HepG2 (cell line): ENCODE measurements at regions not wholly inside any gene's neighbourhood (a gene's known extent, or its start where the extent isn't known, plus 50 kb on each side); places are given as distances from the start of the nearest gene placed in this dataset.

ENCODE experiments used
- ATAC-seq: fragments of 200-7000 bp; cut with Tn5 transposase; 3 replicates; pipeline ENCODE4 v1.9.1; 2020; ENCODE audit warnings: mild to moderate bottlenecking, moderate library complexity
- BruUV-seq: library from RNA; stranded (reverse); fragments of 400-500 nt; replicated peaks from 2 replicates; lab custom pipeline; 2021; lab: Mats Ljungman, UMichigan
- CTCF ChIA-PET: fragments of 300-600 bp; formaldehyde crosslinking; extraction: SDS; loops from one replicate; lab custom pipeline; 2021; ENCODE audit warnings: low total read pairs, inconsistent platforms, low intra/inter-chr PET ratio; lab: Yijun Ruan, JAX
- POLR2A ChIA-PET: fragments of 350-600 bp; sonication (Branson Sonifier 250); formaldehyde crosslinking; loops from one replicate; lab custom pipeline; 2020; ENCODE audit warnings: antibody characterized with exemption, inconsistent platforms; lab: Yijun Ruan, JAX
- DNase-seq: peaks from one replicate; pipeline ENCODE4 v3.0.0-alpha.2; 2015; ENCODE audit warnings: low spot score
- FAIRE-seq: peaks from 3 replicates; lab custom pipeline; 2011; peaks lifted over from hg19 to GRCh38; lab: Jason Lieb, UNC
- H2AFZ ChIP-seq: one replicate; pipeline ENCODE4 v1.6.1; 2011; ENCODE audit warnings: low read length, inconsistent platforms
- H3K27ac ChIP-seq: fragments of 300-600 bp; 3 replicates; pipeline ENCODE4 v1.8.0; 2011; ENCODE audit warnings: mixed run types, mild to moderate bottlenecking, mixed read lengths, low read length, inconsistent platforms; ENCODE audit not compliant: insufficient read depth; ENCODE audit errors: extremely low read length
- H3K27me3 ChIP-seq, 2 experiments: fragments of 200-600 bp in 1 of 2; 2 replicates in 1 of 2; 3 replicates in 1 of 2; pipeline versions ENCODE4 v1.6.0 to v1.8.0; 2011; ENCODE audit warnings: low read length in 2 of 2, mild to moderate bottlenecking in 2 of 2, moderate library complexity in 2 of 2, inconsistent platforms in 1 of 2; ENCODE audit not compliant: insufficient read depth in 2 of 2, control insufficient read depth in 1 of 2
- H3K36me3 ChIP-seq, 2 experiments: fragments of 200-600 bp in 1 of 2; replicated peaks in 1 of 2; 2 replicates in 1 of 2; 3 replicates in 1 of 2; pipeline versions ENCODE4 v1.5.1 to v1.8.0; 2011; ENCODE audit warnings: low read length in 2 of 2, inconsistent platforms in 1 of 2; ENCODE audit not compliant: insufficient read depth in 2 of 2, control insufficient read depth in 1 of 2
- H3K4me1 ChIP-seq: 2 replicates; pipeline ENCODE4 v1.5.1; 2012; ENCODE audit warnings: low read length, inconsistent platforms; ENCODE audit not compliant: insufficient read depth
- H3K4me2 ChIP-seq: 2 replicates; pipeline ENCODE4 v1.6.0; 2011; ENCODE audit warnings: low read depth, low read length, inconsistent platforms
- H3K4me3 ChIP-seq, 3 experiments: fragments of 200-600 bp in 1 of 3; sonication (generic), shearing (Covaris generic) in 1 of 3; replicated peaks in 1 of 3; 2 replicates each; pipeline ENCODE4 v1.5.1; 2011 to 2016; ENCODE audit warnings: low read length in 3 of 3, inconsistent platforms in 2 of 3, low read depth in 2 of 3, mild to moderate bottlenecking in 2 of 3, control low read depth in 1 of 3, mixed read lengths in 1 of 3; ENCODE audit not compliant: insufficient read depth in 1 of 3
- H3K79me2 ChIP-seq: one replicate; pipeline ENCODE4 v1.6.1; 2011; ENCODE audit warnings: low read length, inconsistent platforms; ENCODE audit not compliant: insufficient read depth
- H3K9ac ChIP-seq: 2 replicates; pipeline ENCODE4 v1.6.0; 2011; ENCODE audit warnings: mild to moderate bottlenecking, low read depth, low read length, inconsistent platforms; ENCODE audit not compliant: insufficient read depth
- H3K9me3 ChIP-seq: 2 replicates; pipeline ENCODE4 v1.5.1; 2012; ENCODE audit warnings: mild to moderate bottlenecking, low read length
- H4K20me1 ChIP-seq: 2 replicates; pipeline ENCODE4 v1.6.0; 2011; ENCODE audit warnings: inconsistent platforms, mild to moderate bottlenecking, low read length, moderate library complexity; ENCODE audit not compliant: insufficient read depth
- HMGA1 ChIP-seq: sonication (generic); formaldehyde crosslinking; conservative IDR thresholded peaks from 2 replicates; pipeline ENCODE4 v1.4.0; 2020; ENCODE audit warnings: missing genetic modification reagents
- HNF4A ChIP-seq: sonication (generic); formaldehyde crosslinking; IDR thresholded peaks from 2 replicates; pipeline ENCODE4 v1.4.0; 2020; ENCODE audit warnings: missing genetic modification reagents
- HOXD1 ChIP-seq: sonication (generic); formaldehyde crosslinking; IDR thresholded peaks from 2 replicates; pipeline ENCODE4 v1.5.0; 2020; ENCODE audit warnings: missing genetic modification reagents
- JUND ChIP-seq: sonication (generic); formaldehyde crosslinking; IDR thresholded peaks from 2 replicates; pipeline ENCODE4 v1.8.0; 2022; ENCODE audit warnings: mild to moderate bottlenecking, missing genetic modification reagents
- TCF7L2 ChIP-seq: IDR thresholded peaks from 2 replicates; pipeline ENCODE4 v1.6.1; 2011; ENCODE audit warnings: mild to moderate bottlenecking, low read depth, low read length, moderate library complexity
- ZNF616 ChIP-seq: sonication (generic); formaldehyde crosslinking; IDR thresholded peaks from 2 replicates; pipeline ENCODE4 v1.5.0; 2020; ENCODE audit warnings: low read depth, mild to moderate bottlenecking, missing genetic modification reagents
- in situ Hi-C: cut with HindIII; loops from 2 replicates; pipeline ENCODE4 v1.10.0; 2017; ENCODE audit warnings: low pct_unique_long_range_greater_than_20kb; ENCODE audit not compliant: extremely low pct_ligation_motif_present
- intact Hi-C: fragments of 100-400 bp; cut with micrococcal nuclease; formaldehyde crosslinking; loops from one replicate; pipeline ENCODE4 v1.10.0; 2022; ENCODE audit not compliant: unreplicated experiment
- TF ChIP-seq, protein P1 (sequence below): sonication (generic); formaldehyde crosslinking; IDR thresholded peaks from 2 replicates; pipeline ENCODE4 v1.4.0; 2020; ENCODE audit warnings: mild to moderate bottlenecking, missing genetic modification reagents
- TF ChIP-seq, protein P2 (sequence below): sonication (generic); IDR thresholded peaks from 2 replicates; pipeline ENCODE4 v1.6.1; 2016; ENCODE audit warnings: low read depth, borderline replicate concordance
- TF ChIP-seq, protein P3 (sequence below): sonication (generic); formaldehyde crosslinking; IDR thresholded peaks from 2 replicates; pipeline ENCODE4 v1.8.0; 2022; ENCODE audit warnings: mild to moderate bottlenecking, missing genetic modification reagents; ENCODE audit not compliant: insufficient replicate concordance
- TF ChIP-seq, protein P4 (sequence below): sonication (generic); formaldehyde crosslinking; IDR thresholded peaks from 2 replicates; pipeline ENCODE4 v1.4.0; 2020; ENCODE audit warnings: missing genetic modification reagents, borderline replicate concordance
- TF ChIP-seq, protein P5 (sequence below): sonication (generic); formaldehyde crosslinking; IDR thresholded peaks from 2 replicates; pipeline ENCODE4 v1.4.0; 2020; ENCODE audit warnings: missing genetic modification reagents, borderline replicate concordance

DNA sequence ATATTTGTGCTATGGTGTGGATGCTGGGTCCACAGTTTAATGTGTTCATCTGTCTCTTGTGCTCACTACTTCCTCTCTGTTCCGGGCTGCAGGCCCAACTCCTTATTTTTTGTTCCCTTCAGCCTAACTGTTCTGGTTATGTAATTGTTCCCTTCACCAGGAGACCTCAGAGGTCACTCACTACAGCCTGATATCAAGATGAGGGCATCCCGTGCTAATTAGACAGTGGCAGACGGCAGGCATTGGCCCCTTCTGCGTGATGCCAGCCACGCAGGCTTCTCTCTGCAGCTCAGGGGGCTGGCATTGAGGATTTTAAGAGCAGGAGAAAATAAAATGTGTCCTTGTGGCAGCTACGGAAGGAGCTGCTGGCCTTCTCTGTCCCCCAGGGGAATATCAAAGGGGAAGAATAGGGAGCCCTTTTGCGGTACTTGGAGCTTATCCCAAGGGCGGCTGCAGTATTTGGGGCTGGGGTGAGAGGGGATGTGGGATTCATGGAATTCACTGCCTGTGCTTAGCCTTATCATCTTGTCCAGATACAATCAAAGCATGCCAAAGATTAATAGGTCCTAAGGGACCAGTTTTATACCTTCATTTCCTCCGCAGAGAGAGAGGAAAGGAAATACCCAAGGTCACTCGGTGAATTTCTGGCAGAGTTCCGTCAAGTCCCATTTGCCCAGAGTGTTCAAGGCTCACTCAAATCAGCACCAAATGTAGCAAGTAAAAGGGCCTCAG, 53.3 kb upstream of the TRIB2 start (continued):
- TF ChIP-seq, protein P1, sequence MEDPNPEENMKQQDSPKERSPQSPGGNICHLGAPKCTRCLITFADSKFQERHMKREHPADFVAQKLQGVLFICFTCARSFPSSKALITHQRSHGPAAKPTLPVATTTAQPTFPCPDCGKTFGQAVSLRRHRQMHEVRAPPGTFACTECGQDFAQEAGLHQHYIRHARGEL (CRISPR knock-in tag): no peak

DNA sequence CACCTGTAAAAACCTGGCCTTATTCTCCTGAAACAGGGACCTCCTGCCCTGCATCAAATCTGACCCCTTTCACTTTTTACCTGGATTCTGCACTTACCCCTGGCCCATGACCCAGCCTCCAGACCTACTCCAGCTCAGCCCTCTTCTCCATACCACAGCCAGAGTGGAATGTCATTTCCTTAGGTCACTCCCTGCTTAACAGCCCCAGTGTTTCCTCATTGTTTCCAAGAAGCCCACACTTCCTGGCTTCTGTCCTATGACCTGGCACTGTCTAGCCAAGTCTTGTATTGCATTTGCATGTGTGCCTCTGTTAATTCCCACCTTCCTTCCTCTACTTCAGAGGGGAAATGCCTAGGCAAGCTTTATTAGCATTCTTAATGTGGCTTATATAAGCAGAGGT, 51.4 kb upstream of the TRIB2 start:
- intact Hi-C loops: no loop called here
- DNase-seq (no peak), ATAC-seq (no peak), FAIRE-seq (no peak)
- Histone ChIP-seq H3K4me1 (no peaks in the 10 kb centered on the region), H3K27me3 (no peaks in the 10 kb centered on the region), H2AFZ (no peak overlapping the region), H3K4me3 (no peak overlapping the region), H3K9me3 (peaks cover 33% of the 10 kb centered on the region), H3K4me2 (no peak overlapping the region), H3K79me2 (no peaks in the 10 kb centered on the region), H3K27ac (no peak overlapping the region), H3K9ac (no peak overlapping the region), H4K20me1 (no peaks in the 10 kb centered on the region), H3K36me3 (no peaks in the 10 kb centered on the region)
- CTCF ChIA-PET: no interaction called here
- BruUV-seq: no TSS peak
- POLR2A ChIA-PET: no interaction called here
- in situ Hi-C loops: no loop called here
- TF ChIP-seq HOXD1 (CRISPR knock-in tag) (no peak), ZNF616 (CRISPR knock-in tag) (no peak), TCF7L2 (no peak), HNF4A (CRISPR knock-in tag) (no peak), HMGA1 (CRISPR knock-in tag) (no peak), JUND (CRISPR knock-in tag) (no peak)
- TF ChIP-seq, protein P2, sequence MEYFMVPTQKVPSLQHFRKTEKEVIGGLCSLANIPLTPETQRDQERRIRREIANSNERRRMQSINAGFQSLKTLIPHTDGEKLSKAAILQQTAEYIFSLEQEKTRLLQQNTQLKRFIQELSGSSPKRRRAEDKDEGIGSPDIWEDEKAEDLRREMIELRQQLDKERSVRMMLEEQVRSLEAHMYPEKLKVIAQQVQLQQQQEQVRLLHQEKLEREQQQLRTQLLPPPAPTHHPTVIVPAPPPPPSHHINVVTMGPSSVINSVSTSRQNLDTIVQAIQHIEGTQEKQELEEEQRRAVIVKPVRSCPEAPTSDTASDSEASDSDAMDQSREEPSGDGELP: no peak
- TF ChIP-seq, protein P3, sequence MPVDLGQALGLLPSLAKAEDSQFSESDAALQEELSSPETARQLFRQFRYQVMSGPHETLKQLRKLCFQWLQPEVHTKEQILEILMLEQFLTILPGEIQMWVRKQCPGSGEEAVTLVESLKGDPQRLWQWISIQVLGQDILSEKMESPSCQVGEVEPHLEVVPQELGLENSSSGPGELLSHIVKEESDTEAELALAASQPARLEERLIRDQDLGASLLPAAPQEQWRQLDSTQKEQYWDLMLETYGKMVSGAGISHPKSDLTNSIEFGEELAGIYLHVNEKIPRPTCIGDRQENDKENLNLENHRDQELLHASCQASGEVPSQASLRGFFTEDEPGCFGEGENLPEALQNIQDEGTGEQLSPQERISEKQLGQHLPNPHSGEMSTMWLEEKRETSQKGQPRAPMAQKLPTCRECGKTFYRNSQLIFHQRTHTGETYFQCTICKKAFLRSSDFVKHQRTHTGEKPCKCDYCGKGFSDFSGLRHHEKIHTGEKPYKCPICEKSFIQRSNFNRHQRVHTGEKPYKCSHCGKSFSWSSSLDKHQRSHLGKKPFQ (CRISPR knock-in tag): no peak
- TF ChIP-seq, protein P4, sequence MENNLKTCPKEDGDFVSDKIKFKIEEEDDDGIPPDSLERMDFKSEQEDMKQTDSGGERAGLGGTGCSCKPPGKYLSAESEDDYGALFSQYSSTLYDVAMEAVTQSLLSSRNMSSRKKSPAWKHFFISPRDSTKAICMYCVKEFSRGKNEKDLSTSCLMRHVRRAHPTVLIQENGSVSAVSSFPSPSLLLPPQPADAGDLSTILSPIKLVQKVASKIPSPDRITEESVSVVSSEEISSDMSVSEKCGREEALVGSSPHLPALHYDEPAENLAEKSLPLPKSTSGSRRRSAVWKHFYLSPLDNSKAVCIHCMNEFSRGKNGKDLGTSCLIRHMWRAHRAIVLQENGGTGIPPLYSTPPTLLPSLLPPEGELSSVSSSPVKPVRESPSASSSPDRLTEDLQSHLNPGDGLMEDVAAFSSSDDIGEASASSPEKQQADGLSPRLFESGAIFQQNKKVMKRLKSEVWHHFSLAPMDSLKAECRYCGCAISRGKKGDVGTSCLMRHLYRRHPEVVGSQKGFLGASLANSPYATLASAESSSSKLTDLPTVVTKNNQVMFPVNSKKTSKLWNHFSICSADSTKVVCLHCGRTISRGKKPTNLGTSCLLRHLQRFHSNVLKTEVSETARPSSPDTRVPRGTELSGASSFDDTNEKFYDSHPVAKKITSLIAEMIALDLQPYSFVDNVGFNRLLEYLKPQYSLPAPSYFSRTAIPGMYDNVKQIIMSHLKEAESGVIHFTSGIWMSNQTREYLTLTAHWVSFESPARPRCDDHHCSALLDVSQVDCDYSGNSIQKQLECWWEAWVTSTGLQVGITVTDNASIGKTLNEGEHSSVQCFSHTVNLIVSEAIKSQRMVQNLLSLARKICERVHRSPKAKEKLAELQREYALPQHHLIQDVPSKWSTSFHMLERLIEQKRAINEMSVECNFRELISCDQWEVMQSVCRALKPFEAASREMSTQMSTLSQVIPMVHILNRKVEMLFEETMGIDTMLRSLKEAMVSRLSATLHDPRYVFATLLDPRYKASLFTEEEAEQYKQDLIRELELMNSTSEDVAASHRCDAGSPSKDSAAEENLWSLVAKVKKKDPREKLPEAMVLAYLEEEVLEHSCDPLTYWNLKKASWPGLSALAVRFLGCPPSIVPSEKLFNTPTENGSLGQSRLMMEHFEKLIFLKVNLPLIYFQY (CRISPR knock-in tag): no peak
- TF ChIP-seq, protein P5, sequence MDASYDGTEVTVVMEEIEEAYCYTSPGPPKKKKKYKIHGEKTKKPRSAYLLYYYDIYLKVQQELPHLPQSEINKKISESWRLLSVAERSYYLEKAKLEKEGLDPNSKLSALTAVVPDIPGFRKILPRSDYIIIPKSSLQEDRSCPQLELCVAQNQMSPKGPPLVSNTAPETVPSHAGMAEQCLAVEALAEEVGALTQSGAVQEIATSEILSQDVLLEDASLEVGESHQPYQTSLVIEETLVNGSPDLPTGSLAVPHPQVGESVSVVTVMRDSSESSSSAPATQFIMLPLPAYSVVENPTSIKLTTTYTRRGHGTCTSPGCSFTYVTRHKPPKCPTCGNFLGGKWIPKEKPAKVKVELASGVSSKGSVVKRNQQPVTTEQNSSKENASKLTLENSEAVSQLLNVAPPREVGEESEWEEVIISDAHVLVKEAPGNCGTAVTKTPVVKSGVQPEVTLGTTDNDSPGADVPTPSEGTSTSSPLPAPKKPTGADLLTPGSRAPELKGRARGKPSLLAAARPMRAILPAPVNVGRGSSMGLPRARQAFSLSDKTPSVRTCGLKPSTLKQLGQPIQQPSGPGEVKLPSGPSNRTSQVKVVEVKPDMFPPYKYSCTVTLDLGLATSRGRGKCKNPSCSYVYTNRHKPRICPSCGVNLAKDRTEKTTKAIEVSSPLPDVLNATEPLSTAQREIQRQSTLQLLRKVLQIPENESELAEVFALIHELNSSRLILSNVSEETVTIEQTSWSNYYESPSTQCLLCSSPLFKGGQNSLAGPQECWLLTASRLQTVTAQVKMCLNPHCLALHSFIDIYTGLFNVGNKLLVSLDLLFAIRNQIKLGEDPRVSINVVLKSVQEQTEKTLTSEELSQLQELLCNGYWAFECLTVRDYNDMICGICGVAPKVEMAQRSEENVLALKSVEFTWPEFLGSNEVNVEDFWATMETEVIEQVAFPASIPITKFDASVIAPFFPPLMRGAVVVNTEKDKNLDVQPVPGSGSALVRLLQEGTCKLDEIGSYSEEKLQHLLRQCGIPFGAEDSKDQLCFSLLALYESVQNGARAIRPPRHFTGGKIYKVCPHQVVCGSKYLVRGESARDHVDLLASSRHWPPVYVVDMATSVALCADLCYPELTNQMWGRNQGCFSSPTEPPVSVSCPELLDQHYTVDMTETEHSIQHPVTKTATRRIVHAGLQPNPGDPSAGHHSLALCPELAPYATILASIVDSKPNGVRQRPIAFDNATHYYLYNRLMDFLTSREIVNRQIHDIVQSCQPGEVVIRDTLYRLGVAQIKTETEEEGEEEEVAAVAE: no peak
